Transverse colon (tissue), 4 donors: ENCODE measurements at regions not wholly inside any gene's neighbourhood (a gene's known extent, or its start where the extent isn't known, plus 50 kb on each side); places are given as distances from the start of the nearest gene placed in this dataset.

ENCODE experiments used
- DNase-seq: peaks from one replicate; pipeline ENCODE4 v3.0.0-alpha.2; 2019
- H3K27ac ChIP-seq, 4 donors: fragments of 200-600 bp; sonication (generic); 2 replicates each; pipeline ENCODE4 v1.5.1; 2016 to 2018; ENCODE audit warnings: inconsistent platforms in 4 of 4
- H3K27me3 ChIP-seq: fragments of 200-600 bp; sonication (generic); 2 replicates; pipeline ENCODE4 v1.5.1; 2017; ENCODE audit warnings: inconsistent platforms
- H3K36me3 ChIP-seq, 4 donors: fragments of 200-600 bp; sonication (generic); 2 replicates each; pipeline ENCODE4 v1.5.1; 2017 to 2019; ENCODE audit warnings: inconsistent platforms in 4 of 4
- H3K4me1 ChIP-seq, 4 donors: fragments of 200-600 bp; sonication (generic); 2 replicates each; pipeline ENCODE4 v1.5.1; 2017 to 2020; ENCODE audit warnings: inconsistent platforms in 4 of 4
- H3K4me3 ChIP-seq, 4 donors: fragments of 200-600 bp; sonication (generic); 1 replicate in 1 of 4; 2 replicates in 3 of 4; pipeline versions ENCODE4 v1.5.1 to v1.6.1; 2017 to 2019; ENCODE audit warnings: inconsistent platforms in 4 of 4
- H3K9me3 ChIP-seq, 2 donors: fragments of 200-600 bp; sonication (generic); 2 replicates each; pipeline ENCODE4 v1.5.1; 2017 to 2019; ENCODE audit warnings: inconsistent platforms in 2 of 2
- EP300 ChIP-seq: sonication (generic); formaldehyde crosslinking; IDR thresholded peaks from one replicate; pipeline ENCODE4 v1.6.1; 2017; ENCODE audit warnings: antibody characterized with exemption, low read depth
- POLR2A ChIP-seq: fragments of 450-650 bp; IDR thresholded peaks from one replicate; pipeline ENCODE4 v1.6.1; 2016; ENCODE audit warnings: antibody characterized with exemption, mild to moderate bottlenecking, moderate library complexity
- POLR2AphosphoS5 ChIP-seq, 3 donors: sonication (generic); formaldehyde crosslinking; IDR thresholded peaks; one replicate each; pipeline ENCODE4 v1.6.1; 2016; ENCODE audit warnings: antibody characterized with exemption in 3 of 3
- WGBS, 2 donors: methylation state at CpG; one replicate each; pipeline ENCODE4 v1.1.5; 2018; ENCODE audit warnings: low coverage in 1 of 2; 5-methylcytosine and 5-hydroxymethylcytosine counted together
- in situ Hi-C, 4 donors: fragments of 200-750 bp; cut with MboI; loops; one replicate each; pipeline versions ENCODE4 v1.15.0 to v1.15.1; 2017; ENCODE audit warnings: low sequenced_read_pairs in 3 of 4, low pct_ligation_motif_present in 1 of 4, low pct_unique_long_range_greater_than_20kb in 1 of 4
- intact Hi-C: fragments of 100-400 bp; cut with DNase I; formaldehyde crosslinking; loops from one replicate; pipeline ENCODE4 v1.15.1; 2023; ENCODE audit warnings: low total_unique reads
- TF ChIP-seq, protein P1 (sequence below), 5 experiments: fragments of 200-600 bp in 3 of 5; fragments of 450-650 bp in 2 of 5; sonication (generic) in 3 of 5; IDR thresholded peaks; 1 replicate in 2 of 5; 2 replicates in 3 of 5; pipeline ENCODE4 v1.5.1; 2016 to 2017; ENCODE audit warnings: antibody characterized with exemption in 5 of 5, inconsistent platforms in 3 of 5, mild to moderate bottlenecking in 2 of 5, moderate library complexity in 1 of 5

DNA sequence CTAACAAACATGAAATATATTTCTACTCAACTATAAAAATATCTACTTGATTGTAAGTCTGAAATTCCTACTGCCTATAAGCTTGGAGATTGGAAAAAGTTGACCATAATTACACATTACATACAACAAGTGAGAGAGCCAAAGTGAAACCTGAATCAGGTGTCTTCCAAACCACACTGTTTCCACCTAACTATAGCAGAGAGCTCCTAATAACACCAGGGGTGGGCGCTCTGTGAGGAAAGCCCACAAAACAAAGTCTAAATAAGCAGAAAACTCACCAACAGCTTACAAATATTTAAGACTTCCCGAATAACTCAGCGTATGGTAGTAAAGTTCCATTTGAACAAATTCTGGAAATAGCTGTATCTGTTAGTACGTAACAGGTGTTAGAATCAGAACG lies 119.9 kb downstream of the GPR37 start:
- DNase-seq = no peak
- no peak for TF ChIP-seq EP300
- TF ChIP-seq, protein P1, sequence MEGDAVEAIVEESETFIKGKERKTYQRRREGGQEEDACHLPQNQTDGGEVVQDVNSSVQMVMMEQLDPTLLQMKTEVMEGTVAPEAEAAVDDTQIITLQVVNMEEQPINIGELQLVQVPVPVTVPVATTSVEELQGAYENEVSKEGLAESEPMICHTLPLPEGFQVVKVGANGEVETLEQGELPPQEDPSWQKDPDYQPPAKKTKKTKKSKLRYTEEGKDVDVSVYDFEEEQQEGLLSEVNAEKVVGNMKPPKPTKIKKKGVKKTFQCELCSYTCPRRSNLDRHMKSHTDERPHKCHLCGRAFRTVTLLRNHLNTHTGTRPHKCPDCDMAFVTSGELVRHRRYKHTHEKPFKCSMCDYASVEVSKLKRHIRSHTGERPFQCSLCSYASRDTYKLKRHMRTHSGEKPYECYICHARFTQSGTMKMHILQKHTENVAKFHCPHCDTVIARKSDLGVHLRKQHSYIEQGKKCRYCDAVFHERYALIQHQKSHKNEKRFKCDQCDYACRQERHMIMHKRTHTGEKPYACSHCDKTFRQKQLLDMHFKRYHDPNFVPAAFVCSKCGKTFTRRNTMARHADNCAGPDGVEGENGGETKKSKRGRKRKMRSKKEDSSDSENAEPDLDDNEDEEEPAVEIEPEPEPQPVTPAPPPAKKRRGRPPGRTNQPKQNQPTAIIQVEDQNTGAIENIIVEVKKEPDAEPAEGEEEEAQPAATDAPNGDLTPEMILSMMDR (IDR thresholded peaks at IDR 0.05) = no peak
- no peak for TF ChIP-seq POLR2A
- no peak for TF ChIP-seq POLR2AphosphoS5 (IDR thresholded peaks at IDR 0.05)
- Histone ChIP-seq H3K4me1 (no peaks in the 10 kb centered on the region), H3K4me3 (no peak overlapping the region), H3K36me3 (no peaks in the 10 kb centered on the region), H3K27ac (no peak overlapping the region), H3K9me3 (no peaks in the 10 kb centered on the region), H3K27me3 (no peaks in the 10 kb centered on the region)
- in situ Hi-C loops = no loop called here
- 75 to 88% methylated on average over 5 of the region's 5 CpGs for WGBS, 2 donors
- intact Hi-C loops = no loop called here

DNA sequence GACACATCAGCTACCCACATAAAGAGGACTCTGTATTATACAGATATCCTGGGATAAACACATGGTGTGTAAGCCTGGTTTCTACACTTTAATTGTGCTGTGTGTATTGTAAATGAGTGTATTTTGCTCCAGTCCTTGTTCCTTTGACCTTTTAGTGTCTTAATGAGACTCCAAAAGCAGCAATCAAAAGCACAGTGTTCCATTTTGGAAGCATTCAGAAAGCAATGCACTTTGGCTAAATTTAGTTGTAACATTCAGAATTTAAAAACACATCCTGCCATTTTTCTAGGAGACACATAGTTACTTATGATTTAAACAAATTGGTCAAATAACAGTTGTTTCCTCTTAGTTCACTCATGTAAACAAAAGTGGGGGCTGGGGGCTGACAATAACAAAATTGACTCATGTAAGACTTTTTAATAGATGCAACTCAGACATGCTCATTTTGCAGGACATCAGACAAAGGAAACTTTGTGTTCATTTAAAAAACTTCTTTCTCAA lies 122.2 kb downstream of the GPR37 start:
- intact Hi-C loops = no loop called here
- H3K9me3 ChIP-seq = no peaks in the 10 kb centered on the region
- no peaks in the 10 kb centered on the region for H3K27me3 ChIP-seq
- H3K27ac ChIP-seq = no peak overlapping the region
- no peak for DNase-seq
- H3K4me3 ChIP-seq = no peak overlapping the region
- TF ChIP-seq POLR2AphosphoS5 (IDR thresholded peaks at IDR 0.05) (no peak), EP300 (no peak), POLR2A (no peak)
- TF ChIP-seq, protein P1 (IDR thresholded peaks at IDR 0.05) = no peak
- no peaks in the 10 kb centered on the region for H3K4me1 ChIP-seq
- no peaks in the 10 kb centered on the region for H3K36me3 ChIP-seq
- in situ Hi-C loops = no loop called here

- no peaks in the 10 kb centered on the region for H3K27me3 ChIP-seq
- in situ Hi-C loops (no loop called here), intact Hi-C loops (no loop called here)
- no peaks in the 10 kb centered on the region for H3K4me1 ChIP-seq
- no peak overlapping the region for H3K4me3 ChIP-seq
- no peak for TF ChIP-seq POLR2AphosphoS5 (IDR thresholded peaks at IDR 0.05)
- no peak for TF ChIP-seq EP300
- TF ChIP-seq POLR2A = no peak
- TF ChIP-seq, protein P1 (IDR thresholded peaks at IDR 0.05) = no peak
- no peaks in the 10 kb centered on the region for H3K36me3 ChIP-seq
- no peaks in the 10 kb centered on the region for H3K9me3 ChIP-seq
- no peak overlapping the region for H3K27ac ChIP-seq
- WGBS, 2 donors = 21 to 30% methylated on average over 1 of the region's 1 CpG
- DNase-seq = no peak
These were observed 130.2 kb downstream of the GPR37 start for GRCh38 chr7:124635416-124635815.

DNA sequence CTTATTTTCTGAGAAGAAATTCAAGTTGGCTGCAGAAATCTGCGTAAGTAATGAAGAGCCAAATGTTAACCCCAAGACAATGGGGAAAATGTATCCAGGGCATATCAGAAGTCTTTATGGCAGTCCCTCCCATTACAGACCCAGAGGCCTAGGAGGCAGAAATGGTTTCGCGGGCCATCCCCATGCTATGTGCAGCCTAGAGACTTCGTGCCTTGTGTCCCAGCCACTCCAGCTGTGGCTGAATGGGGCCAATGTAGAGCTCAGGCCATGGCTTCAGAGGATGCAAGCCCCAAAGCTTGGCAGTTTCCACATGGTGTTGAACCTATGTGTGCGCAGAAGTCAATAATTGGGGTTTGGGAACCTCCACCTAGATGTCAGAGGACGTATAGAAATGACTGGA lies 131.9 kb downstream of the GPR37 start:
- DNase-seq = no peak
- no peak overlapping the region for H3K27ac ChIP-seq
- no peaks in the 10 kb centered on the region for H3K4me1 ChIP-seq
- no peaks in the 10 kb centered on the region for H3K27me3 ChIP-seq
- intact Hi-C loops (no loop called here), in situ Hi-C loops (no loop called here)
- H3K9me3 ChIP-seq = no peaks in the 10 kb centered on the region
- 88 to 91% methylated on average over 3 to 6 of the region's 6 CpGs for WGBS, 2 donors
- H3K4me3 ChIP-seq = no peak overlapping the region
- no peak for TF ChIP-seq EP300
- no peak for TF ChIP-seq POLR2A
- no peak for TF ChIP-seq POLR2AphosphoS5 (IDR thresholded peaks at IDR 0.05)
- TF ChIP-seq, protein P1 (IDR thresholded peaks at IDR 0.05) = no peak
- no peaks in the 10 kb centered on the region for H3K36me3 ChIP-seq
